T-helper 2 cell treated with Interferon-gamma antibody and Interleukin-4, amounts not matched to agents 5 μg/mL and 100 μg/mL, for 36 hours (primary cell): ENCODE measurements at regions not wholly inside any gene's neighbourhood (a gene's known extent, or its start where the extent isn't known, plus 50 kb on each side); places are given as distances from the start of the nearest gene placed in this dataset.

Experiments
- DNase-seq: peaks from one replicate; pipeline ENCODE4 v3.0.0; 2021; ENCODE audit warnings: low spot score
- H3K27ac Mint-ChIP-seq: one replicate; pipeline ENCODE4 v1.8.0; 2021; ENCODE audit warnings: mild to moderate bottlenecking, mixed read lengths
- H3K27me3 Mint-ChIP-seq: one replicate; pipeline ENCODE4 v1.8.0; 2021; ENCODE audit warnings: low read depth, mixed read lengths
- H3K36me3 Mint-ChIP-seq: one replicate; pipeline ENCODE4 v1.8.0; 2021; ENCODE audit warnings: low read depth, mixed read lengths
- H3K4me1 Mint-ChIP-seq: one replicate; pipeline ENCODE4 v1.8.0; 2021; ENCODE audit warnings: low read depth, mixed read lengths
- H3K4me3 Mint-ChIP-seq: one replicate; pipeline ENCODE4 v1.8.0; 2022; ENCODE audit warnings: mild to moderate bottlenecking, moderate library complexity, mixed read lengths
- H3K9me3 Mint-ChIP-seq: one replicate; pipeline ENCODE4 v1.8.0; 2021; ENCODE audit warnings: mixed read lengths

DNA sequence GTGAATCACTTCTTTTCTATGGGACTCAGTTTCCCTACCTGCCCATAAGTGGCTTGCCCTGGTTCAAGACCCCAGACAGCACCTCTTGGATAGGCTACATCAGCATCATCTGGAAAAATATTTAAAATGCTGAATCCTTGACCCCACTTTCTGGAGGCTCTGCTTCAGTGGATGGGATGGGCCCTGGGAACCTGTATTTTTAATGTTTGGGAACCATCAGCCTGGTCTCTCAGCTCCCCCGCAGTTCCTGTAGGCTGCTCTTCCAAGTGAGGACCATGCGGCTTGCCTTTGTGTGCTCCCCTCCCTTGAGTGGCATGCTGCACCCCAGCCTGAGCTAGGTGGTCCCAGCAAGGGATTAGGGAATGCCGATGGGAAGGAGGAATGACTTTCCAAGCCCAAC lies 68.3 kb upstream of the CRHR1 start:
- Mint-ChIP-seq H3K4me1 (no peaks in the 10 kb centered on the region), H3K27ac (no peak overlapping the region), H3K27me3 (peaks cover 23% of the 10 kb centered on the region)

DNA sequence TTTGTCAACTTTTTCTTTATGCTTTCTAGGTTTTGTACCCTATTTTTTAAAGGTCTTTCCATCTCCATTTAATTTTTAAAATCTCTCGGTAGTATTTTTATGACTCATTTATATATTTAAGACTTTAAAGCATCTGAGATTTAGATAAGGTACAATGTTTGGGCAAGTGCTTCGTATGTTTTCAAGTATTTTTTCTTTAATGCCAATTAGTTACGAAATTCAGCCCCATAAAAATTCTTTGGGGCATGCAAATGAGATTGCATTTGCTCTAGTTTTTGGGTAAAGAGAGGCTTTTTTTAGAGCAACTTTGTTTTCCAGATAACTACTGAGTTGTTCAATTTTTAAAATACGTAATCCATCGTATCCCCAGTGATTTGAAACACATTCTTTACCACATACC lies 65.3 kb upstream of the CRHR1 start:
- DNase-seq, result no peak
- H3K36me3 Mint-ChIP-seq, result no peaks in the 10 kb centered on the region
- no peak overlapping the region for H3K4me3 Mint-ChIP-seq
- H3K27ac Mint-ChIP-seq, result no peak overlapping the region
- no peaks in the 10 kb centered on the region for H3K9me3 Mint-ChIP-seq
- H3K4me1 Mint-ChIP-seq, result no peaks in the 10 kb centered on the region
- H3K27me3 Mint-ChIP-seq, result peaks cover 26% of the 10 kb centered on the region

More for the DNA sequence above, 68.3 kb upstream of the CRHR1 start:
- DNase-seq, result no peak
- H3K9me3 Mint-ChIP-seq, result no peaks in the 10 kb centered on the region
- H3K36me3 Mint-ChIP-seq, result no peaks in the 10 kb centered on the region
- no peak overlapping the region for H3K4me3 Mint-ChIP-seq

DNA sequence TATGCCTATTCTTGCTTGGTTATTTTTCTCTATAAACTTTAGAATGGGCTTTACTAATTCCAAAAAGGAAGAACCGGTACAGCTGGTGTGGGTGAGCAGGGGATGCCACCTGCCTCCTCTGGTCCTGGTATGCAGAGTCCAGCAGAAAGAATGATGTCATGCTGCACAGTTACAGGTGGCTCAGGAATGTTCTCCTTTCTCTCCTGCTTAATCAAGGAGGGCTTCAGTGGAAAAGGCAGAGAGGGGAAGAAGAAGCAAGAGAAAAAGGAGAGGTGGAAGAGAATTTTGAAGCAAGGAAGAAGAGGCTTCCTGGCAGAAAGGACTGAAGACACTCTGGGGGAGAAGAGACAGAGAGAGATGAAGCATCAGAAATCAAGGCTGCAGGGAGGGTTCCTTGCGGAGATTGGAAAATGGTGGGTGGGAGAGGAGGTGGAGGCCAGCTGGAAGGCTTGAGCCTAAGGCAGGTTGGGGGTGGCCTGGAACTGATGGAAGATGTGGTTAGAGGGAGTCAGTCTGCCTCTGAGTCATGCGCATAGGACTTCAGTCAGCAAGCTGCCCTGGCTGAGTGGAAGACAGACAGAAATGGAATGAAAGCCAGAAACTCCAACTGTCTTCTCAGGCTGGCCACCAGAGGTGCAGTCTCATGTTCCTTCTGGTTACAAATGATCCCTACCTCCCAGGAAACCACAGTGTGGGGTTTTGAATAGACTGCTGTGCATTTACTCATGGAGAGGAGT lies 64.6 kb upstream of the CRHR1 start:
- Mint-ChIP-seq H3K36me3 (no peaks in the 10 kb centered on the region), H3K27me3 (peaks cover 28% of the 10 kb centered on the region)
- DNase-seq, result no peak

DNA sequence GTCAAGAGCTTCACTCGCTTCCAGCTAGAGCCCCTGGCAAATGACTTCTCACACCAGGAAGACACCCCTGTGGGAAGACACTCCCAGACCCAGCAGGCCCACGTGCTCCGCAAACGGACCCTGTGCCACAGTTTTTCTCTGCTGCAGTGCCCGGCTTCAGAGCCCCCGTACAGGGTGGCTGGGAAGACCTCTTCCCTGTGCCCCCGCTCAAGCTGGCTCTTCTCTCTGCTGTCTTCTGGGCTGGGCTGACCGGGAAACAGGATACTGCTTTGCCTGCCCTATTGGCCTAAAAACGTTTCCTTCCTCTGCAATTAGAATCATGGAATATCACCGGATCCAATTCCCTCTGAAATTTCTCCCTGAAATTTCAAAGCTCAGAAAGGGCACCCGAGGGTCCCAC lies 63.7 kb upstream of the CRHR1 start:
- Mint-ChIP-seq H3K27me3 (peaks cover 29% of the 10 kb centered on the region), H3K4me3 (no peak overlapping the region), H3K36me3 (no peaks in the 10 kb centered on the region), H3K27ac (no peak overlapping the region), H3K4me1 (no peaks in the 10 kb centered on the region), H3K9me3 (no peaks in the 10 kb centered on the region)
- DNase-seq, result no peak

More for the DNA sequence above, 64.6 kb upstream of the CRHR1 start:
- Mint-ChIP-seq H3K4me3 (no peak overlapping the region), H3K4me1 (no peaks in the 10 kb centered on the region), H3K9me3 (no peaks in the 10 kb centered on the region), H3K27ac (no peak overlapping the region)

DNA sequence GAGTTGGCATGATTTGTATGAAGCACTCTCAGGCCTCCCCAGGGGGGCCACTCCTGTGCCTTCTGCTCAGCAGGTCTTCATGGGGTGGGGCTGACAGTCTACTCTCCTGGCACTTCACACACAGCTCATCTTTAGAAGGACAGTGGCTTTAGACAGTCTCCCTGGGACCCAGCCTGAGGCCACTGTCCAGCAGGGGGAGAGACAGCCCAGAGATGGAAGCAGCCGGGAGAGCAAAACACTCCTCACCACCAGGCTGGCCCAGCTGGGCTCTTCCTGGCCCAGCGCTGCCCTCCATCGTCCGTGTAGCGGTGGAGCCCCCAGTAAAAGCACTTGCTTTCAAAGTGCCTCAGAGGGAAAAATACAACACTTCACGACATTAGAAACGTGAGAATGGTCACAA lies 62.0 kb upstream of the CRHR1 start:
- H3K4me1 Mint-ChIP-seq, result no peaks in the 10 kb centered on the region
- H3K4me3 Mint-ChIP-seq, result no peak overlapping the region
- no peaks in the 10 kb centered on the region for H3K36me3 Mint-ChIP-seq
- no peak overlapping the region for H3K27ac Mint-ChIP-seq
- H3K9me3 Mint-ChIP-seq, result no peaks in the 10 kb centered on the region
- peaks cover 34% of the 10 kb centered on the region for H3K27me3 Mint-ChIP-seq
- no peak for DNase-seq

DNA sequence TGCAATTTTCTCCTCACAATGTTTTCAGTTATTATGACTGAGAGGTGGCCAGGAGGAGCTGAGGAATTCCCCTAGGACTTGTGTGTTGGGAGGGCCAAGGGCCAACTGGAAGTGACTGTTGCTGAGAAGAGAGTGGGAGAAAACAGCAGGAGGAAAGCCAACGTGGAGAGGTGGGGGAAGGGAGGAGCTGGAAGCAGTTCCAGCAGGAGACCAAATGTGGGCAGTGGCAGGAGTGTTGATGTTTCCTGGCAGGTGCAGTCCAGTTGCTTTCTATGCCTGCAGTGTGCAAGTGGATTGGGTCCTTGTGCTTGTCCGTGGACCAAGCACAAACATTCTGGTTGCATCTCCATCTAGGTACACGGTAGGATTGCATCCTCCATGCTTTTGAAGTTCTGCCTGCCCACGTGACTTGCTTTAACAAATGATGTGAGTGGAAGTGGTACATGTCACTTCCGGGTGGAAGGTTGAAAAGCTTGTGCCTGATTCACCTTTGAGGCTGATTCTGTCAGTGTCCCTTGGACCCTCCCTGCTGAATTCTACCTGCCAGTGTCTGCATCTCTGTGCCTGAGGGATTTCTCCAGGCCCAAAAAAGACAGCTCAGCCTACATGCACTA lies 54.7 kb upstream of the CRHR1 start:
- DNase-seq, result no peak
- Mint-ChIP-seq H3K4me1 (no peaks in the 10 kb centered on the region), H3K9me3 (peaks cover 17% of the 10 kb centered on the region), H3K36me3 (no peaks in the 10 kb centered on the region), H3K27ac (no peak overlapping the region), H3K4me3 (no peak overlapping the region), H3K27me3 (peaks cover 16% of the 10 kb centered on the region)

DNA sequence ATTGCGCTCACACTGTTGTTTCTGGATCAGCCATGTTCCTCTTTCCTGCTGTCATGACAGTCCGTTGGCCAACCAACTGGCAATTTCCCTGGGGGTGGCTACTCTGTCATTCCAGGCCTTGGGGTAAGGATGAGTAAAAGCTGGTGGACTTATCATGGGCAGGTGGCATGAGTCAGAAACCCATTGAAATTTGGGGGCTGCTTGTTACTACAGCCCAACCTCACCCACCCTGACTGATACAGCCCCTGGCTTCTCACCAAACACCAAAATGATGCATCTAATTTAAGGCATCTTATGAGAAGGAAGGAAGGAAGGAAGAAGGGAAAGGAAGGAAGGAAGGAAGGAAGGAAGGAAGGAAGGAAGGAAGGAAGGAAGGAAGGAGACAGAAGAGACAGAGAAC lies 53.9 kb upstream of the CRHR1 start:
- Mint-ChIP-seq H3K4me3 (no peak overlapping the region), H3K36me3 (no peaks in the 10 kb centered on the region), H3K4me1 (no peaks in the 10 kb centered on the region), H3K27ac (no peak overlapping the region), H3K9me3 (peaks cover 17% of the 10 kb centered on the region), H3K27me3 (peaks cover 15% of the 10 kb centered on the region)
- no peak for DNase-seq

DNA sequence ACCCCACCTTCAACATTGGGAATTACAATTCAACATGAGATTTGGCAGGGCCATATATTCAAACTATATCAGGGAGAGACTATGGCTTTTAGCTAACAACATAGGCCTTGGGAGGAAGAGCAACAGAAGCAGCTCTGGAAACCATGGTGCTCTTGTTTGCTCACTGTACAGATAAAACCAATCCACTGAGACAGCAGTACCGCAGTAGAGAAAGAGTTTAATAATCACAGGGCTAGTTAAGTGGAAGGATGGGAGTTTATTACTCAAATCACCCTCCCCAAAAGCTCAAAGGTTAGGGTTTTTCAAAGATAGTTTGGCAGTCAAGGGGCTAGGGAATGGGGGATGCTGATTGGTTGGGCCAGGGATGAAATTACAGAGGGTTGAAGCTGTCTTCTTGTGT lies 52.7 kb upstream of the CRHR1 start:
- Mint-ChIP-seq H3K4me3 (no peak overlapping the region), H3K4me1 (no peaks in the 10 kb centered on the region), H3K9me3 (peaks cover 17% of the 10 kb centered on the region), H3K27me3 (peaks cover 13% of the 10 kb centered on the region), H3K27ac (no peak overlapping the region), H3K36me3 (no peaks in the 10 kb centered on the region)
- no peak for DNase-seq

DNA sequence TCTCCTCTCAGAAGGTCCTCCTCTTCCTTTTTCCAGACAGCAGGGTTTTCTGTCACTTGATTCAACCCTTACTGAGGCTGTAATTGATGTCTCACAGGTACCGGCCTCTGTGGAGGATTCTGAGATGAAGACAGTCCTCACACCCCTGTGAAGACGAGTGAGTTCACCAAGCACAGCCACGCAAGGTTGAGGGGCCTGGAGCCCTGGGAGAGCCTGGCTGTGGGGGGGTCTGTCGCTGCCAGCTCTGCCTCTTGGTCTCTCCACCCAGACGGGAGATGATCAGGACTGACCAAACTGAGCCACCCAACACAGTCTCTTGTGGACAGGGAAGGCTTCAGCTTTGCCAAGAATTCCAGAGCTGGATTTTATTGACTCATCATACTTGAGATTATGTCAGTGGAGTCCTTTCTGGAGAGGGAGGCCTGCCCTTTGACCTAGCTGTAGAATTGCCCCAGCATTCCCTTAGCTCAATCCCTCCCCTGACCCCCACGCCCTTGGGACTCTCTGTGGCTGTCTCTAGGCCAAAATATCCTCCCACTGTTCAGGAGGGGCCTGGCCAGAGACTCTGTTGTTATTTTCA lies 51.1 kb upstream of the CRHR1 start:
- Mint-ChIP-seq H3K4me1 (no peaks in the 10 kb centered on the region), H3K36me3 (no peaks in the 10 kb centered on the region), H3K9me3 (peaks cover 17% of the 10 kb centered on the region), H3K27ac (no peak overlapping the region), H3K4me3 (no peak overlapping the region), H3K27me3 (peaks cover 12% of the 10 kb centered on the region)
- no peak for DNase-seq

DNA sequence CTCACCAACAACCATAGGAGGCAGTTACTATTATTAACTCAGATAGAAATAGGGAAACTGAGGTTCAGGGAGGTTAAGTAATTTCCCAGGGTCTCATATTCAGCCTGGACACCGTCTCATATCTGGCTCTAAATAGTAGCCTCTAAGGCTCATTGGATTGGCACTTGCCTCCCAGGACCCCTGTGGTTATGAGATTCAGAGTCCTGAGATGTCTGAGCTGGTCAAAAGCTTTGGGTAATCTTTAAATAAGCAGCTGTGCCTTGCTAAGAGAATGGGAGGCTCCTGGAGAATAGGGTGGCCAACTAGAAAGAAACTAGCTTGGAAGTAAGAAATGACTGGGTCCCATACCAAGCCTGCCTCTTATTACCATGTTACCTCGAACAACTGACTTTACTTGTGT lies 50.3 kb upstream of the CRHR1 start:
- no peaks in the 10 kb centered on the region for H3K36me3 Mint-ChIP-seq

More for the DNA sequence above, 50.3 kb upstream of the CRHR1 start:
- H3K9me3 Mint-ChIP-seq, result peaks cover 17% of the 10 kb centered on the region
- H3K27me3 Mint-ChIP-seq, result peaks cover 14% of the 10 kb centered on the region
- no peak overlapping the region for H3K4me3 Mint-ChIP-seq
- no peak for DNase-seq
- no peak overlapping the region for H3K27ac Mint-ChIP-seq
- no peaks in the 10 kb centered on the region for H3K4me1 Mint-ChIP-seq
